ENCODE measurements at regions not wholly inside any gene's neighbourhood (a gene's known extent, or its start where the extent isn't known, plus 50 kb on each side); places are given as distances from the start of the nearest gene placed in this dataset.

DNA sequence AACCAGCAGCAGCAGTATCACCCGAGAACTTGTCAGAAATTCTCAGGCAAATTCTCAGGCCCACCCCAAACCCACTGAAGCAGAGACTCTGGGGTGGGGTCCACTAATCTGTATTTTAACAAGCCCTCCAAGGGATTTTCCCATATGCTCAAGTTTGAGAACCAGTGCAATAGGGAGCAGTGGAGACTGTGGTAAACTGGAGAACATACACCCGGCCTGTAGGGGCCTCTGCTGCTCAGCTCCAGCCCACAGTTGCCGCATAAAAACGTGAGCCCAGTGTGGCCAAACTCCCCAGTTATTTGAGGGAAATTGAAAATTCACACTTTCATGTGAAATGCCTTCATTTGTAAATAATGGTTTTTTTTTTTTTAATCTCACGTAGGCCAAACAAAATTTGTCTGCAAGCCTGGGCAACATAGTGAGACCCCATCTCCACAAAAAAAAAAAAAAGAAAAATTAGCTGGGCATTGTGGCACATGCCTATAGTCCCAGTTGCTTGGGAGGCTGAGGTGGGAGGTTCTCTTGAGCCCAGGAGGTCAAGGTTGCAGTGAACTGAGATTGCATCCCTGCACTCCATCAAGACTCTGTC, 97.6 kb upstream of the ZMIZ1 start:
- in situ Hi-C loops (cut with HindIII; ENCODE audit: low pct_ligation_motif_present, low sequenced_read_pairs) = no loop called here
- Histone ChIP-seq H3K27ac (no peak overlapping the region), H3K36me3 (replicated peaks) (no peaks in the 10 kb centered on the region), H3K27me3 (replicated peaks) (no peaks in the 10 kb centered on the region), H3K4me3 (ENCODE audit: low read depth, low read length) (no peak overlapping the region)
- TF ChIP-seq, protein P1, sequence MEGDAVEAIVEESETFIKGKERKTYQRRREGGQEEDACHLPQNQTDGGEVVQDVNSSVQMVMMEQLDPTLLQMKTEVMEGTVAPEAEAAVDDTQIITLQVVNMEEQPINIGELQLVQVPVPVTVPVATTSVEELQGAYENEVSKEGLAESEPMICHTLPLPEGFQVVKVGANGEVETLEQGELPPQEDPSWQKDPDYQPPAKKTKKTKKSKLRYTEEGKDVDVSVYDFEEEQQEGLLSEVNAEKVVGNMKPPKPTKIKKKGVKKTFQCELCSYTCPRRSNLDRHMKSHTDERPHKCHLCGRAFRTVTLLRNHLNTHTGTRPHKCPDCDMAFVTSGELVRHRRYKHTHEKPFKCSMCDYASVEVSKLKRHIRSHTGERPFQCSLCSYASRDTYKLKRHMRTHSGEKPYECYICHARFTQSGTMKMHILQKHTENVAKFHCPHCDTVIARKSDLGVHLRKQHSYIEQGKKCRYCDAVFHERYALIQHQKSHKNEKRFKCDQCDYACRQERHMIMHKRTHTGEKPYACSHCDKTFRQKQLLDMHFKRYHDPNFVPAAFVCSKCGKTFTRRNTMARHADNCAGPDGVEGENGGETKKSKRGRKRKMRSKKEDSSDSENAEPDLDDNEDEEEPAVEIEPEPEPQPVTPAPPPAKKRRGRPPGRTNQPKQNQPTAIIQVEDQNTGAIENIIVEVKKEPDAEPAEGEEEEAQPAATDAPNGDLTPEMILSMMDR (IDR thresholded peaks at IDR 0.05; ENCODE audit: low read depth, low read length, missing control alignments) = peak; percentile 35
- no peak for DNase-seq

- Histone ChIP-seq H3K27me3 (replicated peaks) (no peaks in the 10 kb centered on the region), H3K4me3 (ENCODE audit: low read depth, low read length) (no peak overlapping the region), H3K27ac (peak overlapping the region; percentile 97), H3K36me3 (replicated peaks) (no peaks in the 10 kb centered on the region)
- DNase-seq = peak; percentile 78
- TF ChIP-seq, protein P1 (IDR thresholded peaks at IDR 0.05; ENCODE audit: low read depth, low read length, missing control alignments) = no peak
- in situ Hi-C loops (cut with HindIII; ENCODE audit: low pct_ligation_motif_present, low sequenced_read_pairs) = no loop called here
These were observed 96.4 kb upstream of the ZMIZ1 start for GRCh38 chr10:78972160-78972946.

DNA sequence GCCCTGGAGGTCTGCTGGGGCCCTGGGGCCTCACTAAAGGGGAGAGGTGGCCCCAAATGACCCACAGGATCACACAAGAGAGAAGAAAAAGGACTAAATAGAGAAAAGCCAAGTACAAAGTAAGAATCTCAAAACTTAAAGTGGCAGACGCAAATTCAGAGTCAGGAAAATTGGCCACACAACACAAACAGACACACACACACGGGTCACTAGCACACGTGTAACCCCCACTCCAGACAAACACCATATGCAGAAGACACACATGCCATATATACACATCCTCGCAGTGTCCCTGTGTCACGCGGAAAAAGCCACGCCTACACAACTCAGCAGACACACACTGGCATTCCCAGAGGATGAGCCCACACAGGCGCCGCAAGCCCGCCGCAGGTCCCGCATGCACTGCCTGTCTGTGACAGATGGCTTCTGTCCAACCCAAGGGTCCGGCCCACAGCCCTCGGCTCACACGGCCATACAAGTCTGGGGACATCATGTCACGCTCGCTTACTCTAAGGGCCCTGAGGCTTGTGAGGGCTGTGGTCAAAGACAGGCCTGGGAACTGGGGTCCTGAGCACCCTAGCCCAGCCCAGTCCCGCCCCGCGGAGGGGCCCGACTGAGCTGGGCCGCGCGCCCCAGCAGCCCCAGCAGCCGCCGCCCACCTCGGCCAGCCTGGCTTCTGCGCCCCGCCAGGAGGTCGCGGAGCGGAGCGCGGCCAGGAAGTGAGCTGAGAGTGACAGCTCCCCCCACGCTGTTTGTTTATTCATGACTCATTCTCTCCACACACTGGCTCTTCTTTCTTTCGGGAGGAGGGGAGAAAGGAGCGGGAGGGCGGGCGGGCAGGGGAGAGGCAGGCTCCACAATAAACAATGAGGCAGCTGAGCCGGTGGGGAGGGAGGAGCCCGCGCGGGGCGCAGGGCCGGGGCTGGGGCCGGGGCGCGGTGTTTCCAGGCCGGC, 95.5 kb upstream of the ZMIZ1 start:
- peak; percentile 88 for DNase-seq
- in situ Hi-C loops (cut with HindIII; ENCODE audit: low pct_ligation_motif_present, low sequenced_read_pairs) = no loop called here
- Histone ChIP-seq H3K36me3 (replicated peaks) (no peaks in the 10 kb centered on the region), H3K4me3 (ENCODE audit: low read depth, low read length) (peak overlapping the region; percentile 32), H3K27me3 (replicated peaks) (no peaks in the 10 kb centered on the region), H3K27ac (peak overlapping the region; percentile 97)
- TF ChIP-seq, protein P1 (IDR thresholded peaks at IDR 0.05; ENCODE audit: low read depth, low read length, missing control alignments) = no peak

- no peaks in the 10 kb centered on the region for H3K36me3 ChIP-seq (replicated peaks)
- H3K27me3 ChIP-seq (replicated peaks) = no peaks in the 10 kb centered on the region
- H3K27ac ChIP-seq = peak overlapping the region; percentile 97
- peak overlapping the region; percentile 37 for H3K4me3 ChIP-seq (ENCODE audit: low read depth, low read length)
- in situ Hi-C loops (cut with HindIII; ENCODE audit: low pct_ligation_motif_present, low sequenced_read_pairs) = no loop called here
- TF ChIP-seq, protein P1 (IDR thresholded peaks at IDR 0.05; ENCODE audit: low read depth, low read length, missing control alignments) = no peak
- peak; percentile 40 for DNase-seq
These were observed 94.7 kb upstream of the ZMIZ1 start for GRCh38 chr10:78973901-78974616.

- in situ Hi-C loops (cut with HindIII; ENCODE audit: low pct_ligation_motif_present, low sequenced_read_pairs) = no loop called here
- H3K27me3 ChIP-seq (replicated peaks) = no peaks in the 10 kb centered on the region
- TF ChIP-seq, protein P1 (IDR thresholded peaks at IDR 0.05; ENCODE audit: low read depth, low read length, missing control alignments) = peak; percentile 83
- H3K27ac ChIP-seq = peak overlapping the region; percentile 97
- peak; percentile 85 for DNase-seq
- H3K4me3 ChIP-seq (ENCODE audit: low read depth, low read length) = no peak overlapping the region
- no peaks in the 10 kb centered on the region for H3K36me3 ChIP-seq (replicated peaks)
These were observed 94.0 kb upstream of the ZMIZ1 start for GRCh38 chr10:78974617-78975317.

All from brain microvascular endothelial cell (primary cell).